KMS-11 (cell line): ENCODE measurements at regions not wholly inside any gene's neighbourhood (a gene's known extent, or its start where the extent isn't known, plus 50 kb on each side); places are given as distances from the start of the nearest gene placed in this dataset.

ENCODE experiments used
- H2AFZ ChIP-seq: fragments of 200-600 bp; sonication (generic); 2 replicates; pipeline ENCODE4 v1.6.1; 2016; ENCODE audit warnings: antibody characterized with exemption, mixed run types, low read depth
- H3K27ac ChIP-seq: fragments of 200-600 bp; sonication (generic); 2 replicates; pipeline ENCODE4 v1.6.1; 2016; ENCODE audit warnings: mild to moderate bottlenecking, mixed run types
- H3K27me3 ChIP-seq: fragments of 200-600 bp; sonication (generic); 2 replicates; pipeline ENCODE4 v1.6.1; 2017; ENCODE audit warnings: mild to moderate bottlenecking, low read depth, mixed run types, moderate library complexity; ENCODE audit not compliant: insufficient read depth
- H3K36me3 ChIP-seq: fragments of 200-600 bp; sonication (generic); 2 replicates; pipeline ENCODE4 v1.6.1; 2017; ENCODE audit warnings: mild to moderate bottlenecking, mixed run types; ENCODE audit not compliant: insufficient read depth
- H3K4me1 ChIP-seq: fragments of 200-600 bp; sonication (generic); 2 replicates; pipeline ENCODE4 v1.6.1; 2016; ENCODE audit warnings: mild to moderate bottlenecking, low read depth, mixed run types; ENCODE audit not compliant: poor library complexity, severe bottlenecking
- H3K4me2 ChIP-seq: fragments of 200-600 bp; sonication (generic); 2 replicates; pipeline ENCODE4 v1.7.0; 2016; ENCODE audit warnings: mild to moderate bottlenecking, mixed run types
- H3K4me3 ChIP-seq: fragments of 200-600 bp; sonication (generic); IDR thresholded peaks from 2 replicates; pipeline ENCODE4 v1.6.1; 2017; ENCODE audit warnings: low read depth, low read length, mixed read lengths; ENCODE audit not compliant: insufficient read depth
- H3K79me2 ChIP-seq: fragments of 200-600 bp; sonication (generic); 2 replicates; pipeline ENCODE4 v1.6.1; 2016; ENCODE audit warnings: low read depth, mixed run types; ENCODE audit not compliant: insufficient read depth
- H3K9ac ChIP-seq: fragments of 200-600 bp; sonication (generic); 2 replicates; pipeline ENCODE4 v1.6.1; 2016; ENCODE audit warnings: mild to moderate bottlenecking, mixed run types
- H4K20me1 ChIP-seq: fragments of 200-600 bp; sonication (generic); 2 replicates; pipeline ENCODE4 v1.6.1; 2016; ENCODE audit warnings: mild to moderate bottlenecking, mixed run types; ENCODE audit not compliant: insufficient read depth
- CTCF ChIP-seq: fragments of 200-600 bp; sonication (generic); conservative IDR thresholded peaks from 2 replicates; pipeline ENCODE4 v1.6.1; 2017; ENCODE audit warnings: low read depth, mild to moderate bottlenecking, antibody characterized with exemption, low read length, moderate library complexity, mixed read lengths

- H3K36me3 ChIP-seq: no peaks in the 10 kb centered on the region
- H3K27ac ChIP-seq: no peak overlapping the region
- no peaks in the 10 kb centered on the region for H3K4me1 ChIP-seq
- no peaks in the 10 kb centered on the region for H3K79me2 ChIP-seq
- H3K4me3 ChIP-seq: no peak overlapping the region
- H3K27me3 ChIP-seq: no peaks in the 10 kb centered on the region
- no peak overlapping the region for H3K9ac ChIP-seq
- no peaks in the 10 kb centered on the region for H4K20me1 ChIP-seq
- H2AFZ ChIP-seq: no peak overlapping the region
- TF ChIP-seq CTCF: no peak
- H3K4me2 ChIP-seq: no peak overlapping the region
Observed at GRCh38 chr7:118003476-118003875, 130.2 kb upstream of the CTTNBP2 start.

- no peak overlapping the region for H3K4me3 ChIP-seq
- H3K4me1 ChIP-seq: no peaks in the 10 kb centered on the region
Observed at GRCh38 chr7:118005026-118005425, 131.8 kb upstream of the CTTNBP2 start.

GRCh38 chr7:118006979-118007378 lies 133.7 kb upstream of the CTTNBP2 start:
- Histone ChIP-seq H3K36me3 (no peaks in the 10 kb centered on the region), H3K9ac (no peak overlapping the region), H3K4me1 (no peaks in the 10 kb centered on the region), H4K20me1 (no peaks in the 10 kb centered on the region), H3K27ac (no peak overlapping the region), H2AFZ (no peak overlapping the region), H3K79me2 (no peaks in the 10 kb centered on the region), H3K4me3 (no peak overlapping the region), H3K27me3 (no peaks in the 10 kb centered on the region), H3K4me2 (no peak overlapping the region)
- TF ChIP-seq CTCF: no peak

More at GRCh38 chr7:118005026-118005425, 131.8 kb upstream of the CTTNBP2 start:
- Histone ChIP-seq H2AFZ (no peak overlapping the region), H3K36me3 (no peaks in the 10 kb centered on the region), H4K20me1 (no peaks in the 10 kb centered on the region), H3K27me3 (no peaks in the 10 kb centered on the region), H3K4me2 (no peak overlapping the region), H3K27ac (no peak overlapping the region), H3K79me2 (no peaks in the 10 kb centered on the region), H3K9ac (no peak overlapping the region)
- no peak for TF ChIP-seq CTCF

- no peak for TF ChIP-seq CTCF
- H3K4me1 ChIP-seq: no peaks in the 10 kb centered on the region
- no peak overlapping the region for H3K4me3 ChIP-seq
- H3K27ac ChIP-seq: no peak overlapping the region
- no peaks in the 10 kb centered on the region for H3K36me3 ChIP-seq
- H3K4me2 ChIP-seq: no peak overlapping the region
- no peaks in the 10 kb centered on the region for H3K79me2 ChIP-seq
- H2AFZ ChIP-seq: no peak overlapping the region
- H3K27me3 ChIP-seq: no peaks in the 10 kb centered on the region
- H3K9ac ChIP-seq: no peak overlapping the region
- no peaks in the 10 kb centered on the region for H4K20me1 ChIP-seq
Observed at GRCh38 chr7:118009419-118009818, 136.2 kb upstream of the CTTNBP2 start.
